Smooth muscle cell (in vitro differentiated cells): ENCODE measurements at regions not wholly inside any gene's neighbourhood (a gene's known extent, or its start where the extent isn't known, plus 50 kb on each side); places are given as distances from the start of the nearest gene placed in this dataset.
A peak's percentile ranks its signal among the peaks of the same experiment; 100 is the strongest.

Experiments
- DNase-seq: peaks from one replicate; lab custom pipeline; 2025; ENCODE audit not compliant: unreplicated experiment; lab: John Stamatoyannopoulos, UW
- H2AFZ ChIP-seq: fragments of 200-600 bp; sonication (generic); 2 replicates; pipeline ENCODE4 v1.6.0; 2016; ENCODE audit warnings: antibody characterized with exemption, low read depth, mild to moderate bottlenecking
- H3F3A ChIP-seq: fragments of 200-600 bp; sonication (generic); 2 replicates; pipeline ENCODE4 v1.6.0; 2017; ENCODE audit warnings: antibody characterized with exemption, low read depth
- H3K27ac ChIP-seq: fragments of 200-600 bp; sonication (generic); 2 replicates; pipeline ENCODE4 v1.5.1; 2016; ENCODE audit warnings: low read depth, mild to moderate bottlenecking
- H3K27me3 ChIP-seq: fragments of 200-600 bp; sonication (generic); 2 replicates; pipeline ENCODE4 v1.6.1; 2016; ENCODE audit warnings: low read depth, mild to moderate bottlenecking
- H3K36me3 ChIP-seq: fragments of 200-600 bp; sonication (generic); 2 replicates; pipeline ENCODE4 v1.5.1; 2016; ENCODE audit warnings: low read depth
- H3K4me1 ChIP-seq: fragments of 200-600 bp; sonication (generic); 2 replicates; pipeline ENCODE4 v1.5.1; 2016; ENCODE audit warnings: low read depth
- H3K4me2 ChIP-seq: fragments of 200-600 bp; sonication (generic); 2 replicates; pipeline ENCODE4 v1.6.0; 2016; ENCODE audit warnings: mild to moderate bottlenecking
- H3K4me3 ChIP-seq: fragments of 200-600 bp; sonication (generic); 2 replicates; pipeline ENCODE4 v1.5.1; 2016; ENCODE audit warnings: mild to moderate bottlenecking
- H3K79me2 ChIP-seq: fragments of 200-600 bp; sonication (generic); 2 replicates; pipeline ENCODE4 v1.6.0; 2016; ENCODE audit warnings: low read depth, mild to moderate bottlenecking
- H3K9ac ChIP-seq: fragments of 200-600 bp; sonication (generic); 2 replicates; pipeline ENCODE4 v1.6.0; 2016; ENCODE audit warnings: low read depth
- H3K9me3 ChIP-seq: fragments of 200-600 bp; sonication (generic); replicated peaks from 2 replicates; pipeline ENCODE4 v1.5.1; 2016; ENCODE audit warnings: low read depth
- H4K20me1 ChIP-seq: fragments of 200-600 bp; sonication (generic); 2 replicates; pipeline ENCODE4 v1.6.0; 2016; ENCODE audit warnings: low read depth
- WGBS: methylation state at CpG from one replicate; pipeline ENCODE4 v1.1.7; 2016; ENCODE audit warnings: low lambda C conversion rate; 5-methylcytosine and 5-hydroxymethylcytosine counted together
- TF ChIP-seq, protein P1 (sequence below): fragments of 200-600 bp; sonication (generic); IDR thresholded peaks from 2 replicates; pipeline ENCODE4 v1.5.1; 2017; ENCODE audit warnings: borderline replicate concordance, mild to moderate bottlenecking, antibody characterized with exemption; ENCODE audit not compliant: insufficient read depth, poor library complexity, severe bottlenecking

- TF ChIP-seq, protein P1, sequence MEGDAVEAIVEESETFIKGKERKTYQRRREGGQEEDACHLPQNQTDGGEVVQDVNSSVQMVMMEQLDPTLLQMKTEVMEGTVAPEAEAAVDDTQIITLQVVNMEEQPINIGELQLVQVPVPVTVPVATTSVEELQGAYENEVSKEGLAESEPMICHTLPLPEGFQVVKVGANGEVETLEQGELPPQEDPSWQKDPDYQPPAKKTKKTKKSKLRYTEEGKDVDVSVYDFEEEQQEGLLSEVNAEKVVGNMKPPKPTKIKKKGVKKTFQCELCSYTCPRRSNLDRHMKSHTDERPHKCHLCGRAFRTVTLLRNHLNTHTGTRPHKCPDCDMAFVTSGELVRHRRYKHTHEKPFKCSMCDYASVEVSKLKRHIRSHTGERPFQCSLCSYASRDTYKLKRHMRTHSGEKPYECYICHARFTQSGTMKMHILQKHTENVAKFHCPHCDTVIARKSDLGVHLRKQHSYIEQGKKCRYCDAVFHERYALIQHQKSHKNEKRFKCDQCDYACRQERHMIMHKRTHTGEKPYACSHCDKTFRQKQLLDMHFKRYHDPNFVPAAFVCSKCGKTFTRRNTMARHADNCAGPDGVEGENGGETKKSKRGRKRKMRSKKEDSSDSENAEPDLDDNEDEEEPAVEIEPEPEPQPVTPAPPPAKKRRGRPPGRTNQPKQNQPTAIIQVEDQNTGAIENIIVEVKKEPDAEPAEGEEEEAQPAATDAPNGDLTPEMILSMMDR, result no peak
- H4K20me1 ChIP-seq, result no peaks in the 10 kb centered on the region
- H3K9me3 ChIP-seq, result no peaks in the 10 kb centered on the region
- H3F3A ChIP-seq, result no peaks in the 10 kb centered on the region
- no peaks in the 10 kb centered on the region for H3K36me3 ChIP-seq
- H3K9ac ChIP-seq, result no peak overlapping the region
- H3K79me2 ChIP-seq, result no peaks in the 10 kb centered on the region
- no peak overlapping the region for H3K4me3 ChIP-seq
- DNase-seq, result no peak
- H3K4me1 ChIP-seq, result peaks cover 6% of the 10 kb centered on the region
- no peaks in the 10 kb centered on the region for H3K27me3 ChIP-seq
- peak overlapping the region; percentile 65 for H3K4me2 ChIP-seq
- WGBS, result 10% methylated on average over 6 of the region's 6 CpGs
- no peak overlapping the region for H2AFZ ChIP-seq
- peak overlapping the region; percentile 49 for H3K27ac ChIP-seq
Measured at GRCh38 chr14:83816761-83817160, 1713.2 kb upstream of the FLRT2 start.

DNA sequence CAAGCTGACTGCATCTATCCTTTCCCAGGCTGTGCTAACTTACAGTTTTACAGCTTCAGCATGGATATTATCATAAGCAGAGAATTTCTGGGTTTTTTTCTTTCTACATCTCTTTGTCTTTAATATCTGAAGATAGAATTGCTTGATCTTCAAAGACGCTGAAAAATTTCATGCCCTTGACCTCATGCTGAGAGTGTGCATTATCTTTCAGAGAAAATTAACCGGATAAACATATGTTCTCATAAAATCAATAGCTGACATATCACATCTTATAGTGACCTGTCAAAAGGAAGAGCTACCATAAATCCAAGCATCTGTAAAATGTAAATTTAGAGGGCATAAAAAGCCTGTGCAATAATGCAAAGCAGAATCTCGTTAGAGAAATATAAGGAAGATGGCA is 1704.1 kb upstream of the FLRT2 start:
- TF ChIP-seq, protein P1, result no peak
- H4K20me1 ChIP-seq, result no peaks in the 10 kb centered on the region
- no peaks in the 10 kb centered on the region for H3K27me3 ChIP-seq
- H3K36me3 ChIP-seq, result no peaks in the 10 kb centered on the region
- no peak for DNase-seq
- H3K4me1 ChIP-seq, result no peaks in the 10 kb centered on the region
- H3K79me2 ChIP-seq, result no peaks in the 10 kb centered on the region
- no peaks in the 10 kb centered on the region for H3F3A ChIP-seq
- H3K9me3 ChIP-seq, result no peaks in the 10 kb centered on the region
- H3K4me2 ChIP-seq, result no peak overlapping the region
- no peak overlapping the region for H2AFZ ChIP-seq
- 89% methylated on average over 3 of the region's 3 CpGs for WGBS
- no peak overlapping the region for H3K9ac ChIP-seq
- H3K27ac ChIP-seq, result no peak overlapping the region
- H3K4me3 ChIP-seq, result no peak overlapping the region

- H3K79me2 ChIP-seq, result no peaks in the 10 kb centered on the region
- 78% methylated on average over 6 of the region's 6 CpGs for WGBS
Measured at GRCh38 chr14:83826838-83827237, 1703.1 kb upstream of the FLRT2 start.

DNA sequence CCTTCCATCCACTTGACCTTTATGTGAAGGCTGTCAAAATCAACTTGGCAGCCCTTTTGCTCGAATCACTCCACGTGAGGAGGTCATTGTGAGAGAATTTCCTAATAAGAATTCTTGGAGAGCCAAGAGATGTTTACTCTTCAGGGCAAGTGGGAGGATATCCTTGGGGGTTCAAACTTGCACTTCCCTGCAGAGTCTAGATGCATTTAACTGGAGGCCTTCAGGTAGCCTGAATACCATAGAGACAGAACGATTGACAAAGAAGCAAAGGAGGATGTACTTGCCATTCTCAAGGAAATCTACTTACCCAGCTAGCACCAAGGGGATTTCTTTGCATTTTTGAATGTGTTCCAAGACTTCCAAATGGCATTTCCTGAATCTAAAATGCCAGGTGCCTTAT is 1702.6 kb upstream of the FLRT2 start:
- Histone ChIP-seq H3F3A (no peaks in the 10 kb centered on the region), H4K20me1 (no peaks in the 10 kb centered on the region), H3K27ac (no peak overlapping the region), H3K79me2 (no peaks in the 10 kb centered on the region), H3K36me3 (no peaks in the 10 kb centered on the region), H3K9me3 (no peaks in the 10 kb centered on the region), H3K27me3 (no peaks in the 10 kb centered on the region), H3K4me3 (no peak overlapping the region), H2AFZ (no peak overlapping the region), H3K9ac (no peak overlapping the region), H3K4me1 (no peaks in the 10 kb centered on the region), H3K4me2 (no peak overlapping the region)
- DNase-seq, result no peak
- WGBS, result 80% methylated on average over 3 of the region's 3 CpGs
- TF ChIP-seq, protein P1, result no peak

More at GRCh38 chr14:83826838-83827237, 1703.1 kb upstream of the FLRT2 start:
- Histone ChIP-seq H3K27ac (no peak overlapping the region), H3K9ac (no peak overlapping the region), H3F3A (no peaks in the 10 kb centered on the region), H3K27me3 (no peaks in the 10 kb centered on the region), H4K20me1 (no peaks in the 10 kb centered on the region), H3K9me3 (no peaks in the 10 kb centered on the region), H2AFZ (no peak overlapping the region), H3K36me3 (no peaks in the 10 kb centered on the region), H3K4me3 (no peak overlapping the region), H3K4me1 (no peaks in the 10 kb centered on the region), H3K4me2 (no peak overlapping the region)
- DNase-seq, result no peak
- TF ChIP-seq, protein P1, result no peak
